ENCODE measurements at regions not wholly inside any gene's neighbourhood (a gene's known extent, or its start where the extent isn't known, plus 50 kb on each side); places are given as distances from the start of the nearest gene placed in this dataset.
"Not testable (repeated sequence)": the region's sequence is repeated elsewhere in the genome, so short reads cannot be mapped to it uniquely, and the experiment has no call there.

DNA sequence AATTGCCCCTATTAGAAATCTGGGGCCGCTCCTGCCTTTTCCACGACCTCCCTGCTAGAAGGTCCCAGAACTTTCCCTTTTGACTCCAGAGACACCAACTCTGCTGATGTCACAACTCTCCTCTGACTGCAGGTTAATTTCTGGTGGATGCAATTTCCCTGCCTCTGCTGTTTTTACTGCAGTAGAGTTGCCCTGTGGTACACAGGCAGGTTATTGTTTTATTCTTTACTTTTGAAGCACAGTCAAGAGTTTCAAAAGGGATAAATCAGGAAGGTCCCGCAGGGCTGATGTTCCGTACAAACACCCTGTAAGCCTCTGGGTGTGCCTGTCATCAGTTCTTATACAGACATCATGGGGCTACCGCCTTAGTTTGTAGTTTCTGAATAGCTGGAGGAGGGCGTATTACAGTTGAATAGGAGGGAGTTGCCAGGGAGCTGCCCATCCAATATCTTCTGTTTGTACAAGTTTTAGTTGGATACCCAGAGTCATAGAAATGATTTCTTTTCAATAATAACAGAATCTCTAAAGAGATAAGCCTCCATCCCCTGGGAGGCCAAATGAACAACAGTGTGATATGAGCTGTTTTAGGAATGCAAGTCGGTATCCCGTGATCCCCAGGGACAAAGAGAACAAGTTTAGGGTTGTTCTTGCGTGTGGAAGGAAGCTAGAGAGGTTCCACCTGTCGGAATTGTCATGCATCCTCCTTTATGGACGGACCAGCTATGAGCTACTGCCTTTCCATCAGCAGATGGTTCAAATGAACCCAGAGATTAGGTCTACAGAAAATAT is 108.4 kb upstream of the COPS8 start:
- DNase-seq, result peak in 1 of 2 donors; percentile 13

DNA sequence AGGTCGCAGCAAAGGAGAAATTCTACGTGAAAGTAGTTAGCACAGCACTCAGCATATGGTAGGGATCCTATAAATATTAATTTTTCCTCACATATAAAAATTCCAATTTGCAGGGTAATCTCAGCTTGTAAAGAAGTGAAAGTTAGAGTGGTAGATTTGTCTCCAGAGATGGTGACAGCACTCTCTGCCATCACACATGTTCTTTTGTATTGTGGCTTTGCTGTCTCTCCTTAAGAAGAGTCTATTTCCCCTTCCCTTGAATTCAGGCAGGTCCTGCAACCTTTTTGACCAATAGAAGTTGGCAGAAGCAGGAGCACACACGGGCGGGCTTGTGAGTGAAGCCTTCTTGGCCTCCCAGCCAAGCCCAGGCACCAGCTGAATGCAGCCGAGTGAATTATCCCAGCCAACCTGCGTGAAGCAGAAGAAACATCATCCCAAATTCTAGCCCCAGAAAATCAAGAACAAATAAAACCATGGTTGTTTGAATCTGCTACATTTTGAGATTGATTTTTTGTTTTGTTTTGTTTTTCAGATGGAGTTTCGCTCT is 107.8 kb upstream of the COPS8 start:
- no peak for DNase-seq

DNA sequence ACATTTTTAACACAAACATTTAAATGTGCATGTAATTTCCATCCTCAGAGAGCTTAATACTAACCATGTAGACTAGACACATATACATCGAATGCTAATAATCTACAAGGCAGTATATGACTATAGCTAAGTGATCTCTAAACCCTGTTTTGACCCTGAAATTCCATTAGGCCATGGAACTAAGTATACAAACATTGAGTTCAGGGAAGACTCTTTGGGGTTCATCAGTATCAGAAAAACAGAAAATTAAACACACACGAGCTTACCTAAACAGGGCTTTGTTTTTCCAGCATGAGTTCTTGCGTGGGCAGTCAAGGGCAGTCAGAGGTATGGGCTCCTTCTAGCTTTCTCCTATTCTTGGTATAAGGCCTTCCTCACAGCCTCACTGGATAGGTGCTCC is 106.0 kb upstream of the COPS8 start:
- DNase-seq, result no peak

DNA sequence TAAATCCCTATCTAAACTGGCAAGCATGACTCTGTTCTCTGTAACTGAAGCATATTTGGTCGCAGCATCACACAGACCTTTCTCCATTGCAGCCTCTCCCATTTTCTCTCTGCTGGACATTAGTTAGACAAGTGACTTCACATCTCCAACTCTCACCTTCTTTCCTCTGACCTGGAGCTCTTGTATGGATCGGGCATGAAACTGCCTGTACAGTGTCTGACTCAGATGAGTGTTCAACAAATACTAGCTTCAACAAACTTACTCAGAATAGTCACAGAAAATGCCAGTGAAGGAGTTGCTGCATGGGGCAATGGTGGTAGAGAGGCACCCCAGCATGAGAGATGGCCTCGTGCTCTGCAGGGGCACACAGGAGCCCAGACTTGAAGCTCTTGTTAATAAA is 104.7 kb upstream of the COPS8 start:
- DNase-seq, result no peak

DNA sequence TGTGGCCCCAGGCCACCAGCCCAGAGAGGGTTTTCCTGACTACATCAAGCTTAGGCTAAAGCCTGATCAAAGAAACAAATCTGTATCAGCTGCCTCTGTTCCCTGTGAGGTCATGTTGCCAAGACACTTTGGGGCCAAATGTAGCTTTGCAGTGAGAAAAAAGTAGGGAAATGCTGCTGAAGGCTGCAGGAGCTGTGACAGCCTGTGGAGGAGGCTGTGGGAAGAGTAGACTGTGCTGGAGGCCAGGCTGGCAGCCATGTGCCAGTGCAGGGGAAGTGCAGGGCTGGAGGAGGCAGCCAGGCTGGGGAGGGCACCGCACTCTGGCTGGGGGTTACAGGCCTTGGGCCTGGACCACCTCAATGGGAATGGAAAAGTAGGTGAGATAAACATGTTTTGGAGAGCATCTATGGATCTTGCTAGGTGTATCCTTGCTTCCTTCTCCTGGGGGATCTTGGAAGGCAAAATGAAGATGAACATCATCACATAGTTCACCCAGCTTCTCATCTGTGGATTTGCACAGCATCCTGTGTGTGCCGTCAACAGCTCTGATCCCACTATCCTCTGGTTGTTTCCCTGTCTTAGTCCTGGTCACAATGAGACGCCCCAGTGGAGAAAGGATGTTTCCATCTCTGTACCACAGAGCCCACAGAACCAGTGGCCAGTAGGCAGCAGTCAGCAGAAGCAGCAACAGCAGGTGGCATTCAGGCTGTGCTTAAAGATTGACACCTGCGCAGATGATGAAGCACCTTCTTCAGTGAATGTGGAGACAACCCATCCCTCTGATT is 103.8 kb upstream of the COPS8 start:
- DNase-seq, result no peak

DNA sequence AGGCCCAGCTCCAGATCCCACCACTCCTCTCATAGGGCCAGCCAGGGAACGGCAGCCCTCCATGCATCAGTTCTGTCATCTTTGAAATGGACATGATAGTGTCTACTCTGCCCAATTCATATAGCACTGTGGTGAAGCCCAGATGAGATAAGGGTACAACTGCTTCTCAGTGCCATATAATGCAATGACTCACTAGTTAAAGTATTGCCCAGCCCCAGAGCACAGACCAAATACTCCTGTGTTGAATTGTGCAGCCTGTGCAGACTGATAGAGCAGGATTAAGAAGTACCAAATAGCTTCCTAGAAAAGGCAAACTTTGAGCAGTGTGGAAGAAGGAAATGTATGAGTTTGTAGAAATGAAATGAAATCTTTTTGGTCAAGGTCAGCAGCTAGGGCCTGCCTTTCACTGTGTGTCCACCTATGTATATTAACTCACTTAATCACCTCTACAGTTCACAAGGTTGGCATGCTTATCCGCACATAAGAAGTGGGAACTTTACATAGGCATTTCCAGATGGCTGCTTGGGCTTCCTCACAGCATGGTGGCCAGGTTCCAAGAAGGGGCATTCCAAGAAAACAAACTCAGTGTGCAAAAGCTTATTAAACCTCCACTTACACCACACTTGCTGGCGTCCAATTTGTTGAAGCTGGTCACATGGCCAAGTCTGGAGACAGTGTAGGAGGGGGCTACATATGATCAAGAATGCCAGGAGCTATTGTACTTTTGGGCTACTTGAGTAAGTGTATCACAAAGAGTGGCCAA is 102.8 kb upstream of the COPS8 start:
- DNase-seq, result no peak

DNA sequence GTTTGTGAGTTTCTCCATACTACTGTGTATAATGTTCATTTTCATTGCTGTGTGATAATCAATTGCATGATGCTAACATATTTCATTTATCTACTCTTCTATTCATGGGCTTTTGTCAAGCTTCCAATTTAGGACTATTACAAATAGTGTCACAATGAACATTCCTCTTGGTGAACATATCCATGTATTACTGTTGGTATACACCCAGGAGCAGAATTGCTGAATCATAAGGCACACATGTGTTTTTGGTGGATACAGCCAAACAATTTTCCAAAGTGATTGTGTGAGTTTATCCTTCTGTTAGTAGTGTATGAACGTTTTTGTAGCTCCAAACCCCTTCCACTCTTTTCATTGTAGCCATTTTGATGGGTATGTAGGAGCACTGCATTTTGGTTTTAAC is 101.6 kb upstream of the COPS8 start:
- DNase-seq, result no peak

DNA sequence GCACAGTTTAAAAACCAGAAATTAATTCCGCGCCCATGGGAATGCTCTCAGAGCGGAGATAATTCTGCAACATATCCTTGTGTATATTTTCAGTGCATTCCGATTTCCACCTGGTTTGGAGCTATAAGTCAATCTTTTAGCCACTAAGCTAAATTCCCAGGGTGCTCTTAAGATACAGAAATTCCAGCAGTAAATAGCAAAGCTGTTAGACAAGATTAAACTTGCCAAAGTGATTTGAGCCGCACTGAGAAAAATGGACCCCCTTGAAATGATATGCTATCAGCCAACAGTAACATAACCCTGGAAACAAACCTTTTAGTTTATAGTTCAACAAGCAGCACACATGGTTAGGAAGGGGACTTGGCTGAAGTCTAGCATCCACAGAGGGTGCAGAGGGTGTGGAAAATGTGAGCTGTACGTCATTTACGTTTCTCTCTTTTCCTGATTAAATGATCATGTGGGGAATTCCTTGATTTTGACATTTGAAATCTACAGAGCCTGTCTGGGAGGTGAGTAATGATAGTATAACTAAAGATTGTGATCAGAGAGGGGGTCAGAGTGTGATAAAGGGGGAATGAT is 99.8 kb upstream of the COPS8 start:
- no peak for DNase-seq

DNA sequence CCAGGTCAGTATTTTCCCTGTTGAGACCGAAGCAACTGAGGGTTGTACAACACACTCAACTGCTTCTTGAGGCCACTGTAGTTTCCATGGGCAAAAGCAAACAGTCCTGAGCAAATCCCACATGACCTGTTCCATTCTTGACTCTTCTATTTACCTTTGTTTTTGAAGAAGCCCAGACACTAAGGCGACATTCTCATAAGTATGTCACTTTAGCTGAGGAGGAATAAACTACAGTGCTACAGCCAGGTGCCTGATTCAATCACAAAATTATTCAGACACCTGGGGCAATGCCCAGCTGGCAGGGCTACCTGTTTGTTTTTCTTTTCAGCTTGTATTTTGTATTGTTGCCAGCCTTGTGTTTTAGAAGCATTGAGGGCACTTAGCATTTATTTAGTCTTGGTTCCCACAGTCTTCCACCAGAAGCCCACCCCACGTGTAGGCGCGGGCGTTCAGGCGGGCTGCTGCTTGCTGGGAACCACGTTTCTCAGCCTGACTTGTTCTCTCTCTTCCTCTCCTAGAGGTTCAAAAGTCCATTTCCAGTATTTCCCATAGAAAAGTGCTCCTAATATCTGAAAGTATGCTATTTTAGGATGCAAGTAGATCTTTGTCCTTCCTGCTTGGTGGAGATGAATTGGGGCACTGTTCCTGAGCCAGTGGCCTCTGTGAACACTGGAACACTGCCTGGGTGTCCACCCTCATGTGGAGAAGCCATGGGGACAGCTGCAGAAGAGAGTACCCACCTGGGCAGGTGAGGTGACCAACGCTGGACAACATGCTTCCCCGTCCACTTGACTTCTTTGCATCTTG is 99.0 kb upstream of the COPS8 start:
- no peak for DNase-seq

DNA sequence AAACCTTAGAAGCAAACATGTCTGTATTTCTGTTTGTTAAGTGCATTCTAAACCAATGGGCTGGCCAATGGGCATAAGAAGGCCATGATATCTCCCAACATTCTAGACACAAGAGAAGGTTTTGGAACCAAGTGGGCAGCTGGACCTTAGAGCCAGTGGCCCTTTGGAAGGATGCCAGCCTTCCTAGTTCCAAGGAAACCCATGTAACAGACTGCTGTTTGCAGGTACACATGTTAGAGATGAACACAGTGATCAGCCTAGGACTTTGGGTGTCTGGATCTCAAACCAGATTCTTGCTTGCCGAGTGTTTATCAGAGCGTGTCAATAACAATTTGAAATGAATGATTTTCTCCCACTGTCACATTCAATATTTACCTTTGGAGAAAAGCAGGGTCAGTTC is 97.5 kb upstream of the COPS8 start:
- DNase-seq, result no peak

DNA sequence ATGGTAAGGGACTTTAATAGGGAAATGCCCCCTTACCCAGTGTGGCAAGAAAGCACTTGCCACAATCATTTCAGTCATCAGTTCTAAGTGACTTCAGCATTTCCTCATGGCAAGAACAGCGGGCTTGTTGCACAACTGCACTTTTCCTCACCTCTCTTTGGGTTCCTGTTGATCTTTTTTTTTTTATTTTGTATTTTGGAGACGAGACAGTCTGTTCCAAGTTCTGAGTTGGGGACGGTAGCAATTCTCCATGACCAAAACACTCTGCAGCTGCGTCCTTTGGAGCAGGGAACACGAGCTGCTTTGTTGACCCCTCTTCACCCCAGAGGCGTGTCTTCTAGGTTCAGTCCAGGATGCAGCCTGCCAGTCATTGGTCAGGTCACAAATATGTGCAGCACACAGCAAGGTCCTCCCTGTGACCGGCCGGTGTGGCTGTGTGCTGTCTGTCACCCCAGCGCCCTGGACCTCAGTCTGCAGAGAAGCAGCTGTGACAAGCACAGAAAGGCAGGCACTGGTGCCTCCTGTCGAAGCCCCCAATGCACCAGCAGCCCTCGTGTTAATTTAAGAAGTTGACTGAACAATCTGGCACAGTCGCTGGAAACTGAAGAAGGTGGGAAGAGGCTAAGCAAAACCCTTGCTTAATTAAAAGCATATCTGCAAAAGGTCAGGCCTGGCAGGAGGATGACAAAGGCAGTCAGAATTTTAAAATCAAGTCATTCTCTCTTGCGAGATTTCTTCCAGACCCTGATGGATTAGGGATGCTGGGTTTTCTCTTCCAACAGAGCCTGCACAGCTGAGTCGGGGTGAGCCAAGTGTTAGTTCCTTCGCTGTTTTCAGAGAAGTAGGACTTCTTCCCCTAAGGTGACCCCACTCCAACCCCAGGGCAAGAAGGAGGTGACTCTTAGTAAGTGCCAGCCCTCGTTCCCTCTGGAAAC is 96.7 kb upstream of the COPS8 start:
- peak; percentile 80 to 91 for DNase-seq

DNA sequence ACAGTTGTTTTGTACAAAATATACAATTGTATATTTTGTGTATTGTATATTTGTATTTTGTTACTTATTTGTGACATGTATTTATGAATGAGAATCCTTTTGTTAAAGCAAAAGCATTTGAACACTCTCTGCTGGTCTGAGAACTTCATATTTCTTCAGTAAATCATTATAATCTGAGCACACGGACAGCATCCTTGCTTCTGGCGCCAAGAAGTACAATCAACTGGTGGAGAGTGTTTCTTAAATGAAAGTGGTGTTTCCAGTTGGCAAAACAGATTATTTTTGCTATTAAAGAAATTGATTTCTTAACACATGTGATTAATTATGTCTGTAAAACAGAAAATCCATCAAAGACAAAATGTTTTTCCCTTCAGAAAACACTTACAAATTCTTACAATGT is 95.1 kb upstream of the COPS8 start:
- no peak for DNase-seq

DNA sequence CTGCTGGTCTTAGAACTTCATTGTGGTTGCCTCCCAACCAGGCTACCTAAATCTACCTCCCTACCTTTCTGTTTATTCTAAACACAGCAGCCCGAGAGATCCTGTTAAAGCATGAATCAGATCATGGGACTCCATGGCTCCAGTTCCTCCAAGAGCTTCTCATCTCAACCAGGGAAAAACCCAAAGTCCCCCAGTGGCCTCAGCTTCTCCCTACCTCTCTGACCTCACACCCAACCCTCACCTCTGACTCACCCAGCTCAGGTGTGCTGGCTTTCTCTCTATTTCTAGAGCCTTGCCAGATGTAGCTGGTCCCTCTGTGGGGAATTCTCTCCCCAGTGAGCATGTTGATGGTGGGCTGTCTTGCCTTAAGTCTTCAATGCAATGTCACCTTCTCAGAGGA is 93.8 kb upstream of the COPS8 start:
- no peak for DNase-seq

DNA sequence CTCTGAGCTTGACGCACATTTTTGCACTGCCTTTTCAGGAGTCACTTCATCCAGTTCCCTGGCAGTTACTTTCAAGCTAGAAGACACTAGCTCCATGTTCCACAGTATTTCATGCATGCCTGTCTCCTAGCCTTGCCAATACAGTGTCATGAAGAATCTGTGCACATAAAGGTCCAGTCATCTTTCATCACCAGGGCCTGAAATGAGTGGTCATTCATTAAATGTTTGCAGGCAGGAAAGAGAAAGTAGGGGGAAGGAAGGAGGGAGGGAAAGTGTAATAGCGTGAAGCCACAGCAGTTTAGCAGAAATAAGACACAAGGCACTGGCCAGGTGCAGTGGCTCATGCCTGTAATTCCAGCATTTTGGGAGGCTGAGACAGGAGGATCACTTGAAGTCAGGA is 92.4 kb upstream of the COPS8 start:
- no peak for DNase-seq

DNA sequence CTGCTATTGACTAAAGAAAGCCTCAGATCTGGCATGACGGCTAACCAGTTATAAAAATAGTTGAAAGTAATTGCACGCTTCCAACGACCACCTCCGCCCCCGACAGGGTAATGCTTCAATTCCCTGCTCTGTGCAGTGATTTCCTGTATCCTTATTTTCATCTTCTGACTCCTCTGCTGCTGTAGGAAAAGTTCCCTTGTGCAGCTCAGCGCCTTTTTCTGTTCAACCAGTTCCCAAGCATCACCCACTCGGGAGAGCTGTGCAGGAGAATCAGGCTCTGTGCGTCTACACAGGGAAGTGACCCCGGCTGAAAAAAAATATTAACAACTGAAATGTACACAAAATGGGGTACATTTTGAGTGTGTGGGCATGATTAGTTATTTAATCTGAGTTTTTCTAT is 91.3 kb upstream of the COPS8 start:
- no peak for DNase-seq

DNA sequence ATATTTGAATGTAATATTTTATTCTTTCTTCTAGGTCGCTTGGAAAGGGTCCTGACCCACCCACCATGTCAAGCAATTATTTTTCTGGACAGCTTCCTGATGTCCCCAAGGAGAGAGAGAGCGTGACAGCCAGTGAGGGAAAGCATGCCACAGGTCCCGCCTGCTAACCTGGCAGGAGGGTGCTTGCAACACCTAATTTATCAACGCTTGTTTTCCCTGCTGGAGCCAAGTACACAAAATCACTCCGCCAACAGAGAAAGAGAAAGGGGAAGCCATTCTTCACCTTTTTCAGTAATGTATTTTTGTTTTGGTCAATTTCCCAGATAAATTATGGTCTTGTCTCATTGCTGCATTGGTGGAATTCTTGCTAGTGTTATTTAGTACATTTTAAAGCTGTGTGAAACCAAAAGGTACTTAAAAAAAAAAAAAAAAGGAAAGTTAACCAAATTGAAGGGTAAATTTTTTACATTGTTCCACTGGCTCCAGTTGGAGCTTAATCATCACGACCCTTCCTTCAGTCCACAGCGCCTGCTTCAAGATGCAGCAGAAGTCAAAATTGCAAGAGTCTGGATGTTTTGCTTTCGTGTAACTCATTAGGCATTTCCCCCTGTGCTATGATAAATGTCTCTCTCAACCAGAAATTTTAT is 88.5 kb upstream of the COPS8 start:
- no peak for DNase-seq

DNA sequence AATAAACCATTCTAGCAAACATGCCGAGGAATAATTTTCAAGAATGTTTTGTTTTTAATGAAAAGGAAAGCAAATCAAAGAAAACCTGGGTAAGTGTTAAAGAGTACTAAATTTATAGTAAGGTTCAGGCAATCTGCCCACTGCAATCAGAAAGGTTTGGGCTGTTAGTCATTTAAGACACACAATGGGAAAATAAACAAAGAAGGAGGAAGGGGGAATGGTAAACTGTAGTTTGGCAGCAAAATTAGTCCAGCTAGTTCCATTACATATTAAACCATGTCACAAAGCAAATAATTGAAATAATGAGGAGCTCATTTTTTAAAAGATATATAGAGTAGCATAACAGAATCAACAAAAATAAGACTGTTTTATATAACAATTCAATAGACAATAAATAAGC is 87.5 kb upstream of the COPS8 start:
- DNase-seq, result no peak

DNA sequence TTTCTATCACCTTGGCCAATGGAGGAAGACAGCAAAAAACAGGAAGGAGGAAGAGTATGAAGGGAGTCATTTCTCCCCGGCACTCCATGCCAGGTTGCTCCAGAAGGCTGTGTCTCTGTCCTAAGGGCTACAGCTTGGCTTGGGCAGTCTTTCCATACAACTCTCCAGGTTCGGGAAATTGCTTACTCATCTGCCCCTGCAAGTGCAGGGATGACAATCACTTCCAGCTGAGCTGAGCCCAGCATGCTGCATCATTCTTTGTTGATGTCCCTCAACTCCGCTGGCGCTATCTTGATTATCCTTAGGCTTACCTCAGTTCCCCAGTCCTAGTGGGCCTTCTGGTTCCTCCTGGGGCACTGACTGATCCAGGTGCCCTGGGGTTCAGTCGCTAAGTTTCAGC is 86.9 kb upstream of the COPS8 start:
- no peak for DNase-seq

DNA sequence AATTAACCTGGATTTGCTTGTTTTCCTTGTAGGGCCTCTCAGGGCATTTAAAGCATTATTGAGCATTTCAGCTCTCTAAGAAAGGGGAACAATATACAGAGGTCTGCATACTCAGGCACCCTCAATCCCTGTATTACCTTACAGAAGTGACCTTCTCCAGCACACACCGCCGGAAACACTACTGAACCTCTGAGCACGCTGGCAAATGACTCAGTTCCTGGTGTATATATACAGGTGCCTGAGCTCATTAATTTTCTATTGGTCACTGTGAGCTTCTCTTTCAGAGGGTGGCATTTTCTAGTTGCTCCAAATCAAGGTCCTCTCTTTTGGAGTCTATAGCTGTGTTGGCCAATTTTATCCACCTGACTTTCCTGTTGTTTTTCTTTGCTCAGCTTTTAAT is 85.2 kb upstream of the COPS8 start:
- DNase-seq, result no peak

DNA sequence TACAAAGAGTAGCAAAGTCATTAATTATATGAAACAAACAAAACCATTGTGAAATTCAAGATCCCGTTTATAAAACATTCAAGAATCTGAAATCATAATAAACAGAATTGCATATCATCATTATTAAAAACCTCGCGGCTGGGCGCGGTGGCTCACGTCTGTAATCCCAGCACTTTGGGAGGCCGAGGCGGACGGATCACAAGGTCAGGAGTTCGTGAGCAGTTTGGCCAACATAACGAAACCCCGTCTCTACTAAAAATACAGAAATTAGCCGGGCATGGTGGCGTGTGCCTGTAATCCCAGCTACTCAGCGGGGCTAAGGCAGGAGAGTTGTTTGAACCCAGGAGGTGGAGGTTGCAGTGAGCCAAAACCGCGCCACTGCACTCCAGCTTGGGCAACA is 80.3 kb upstream of the COPS8 start:
- not testable (repeated sequence) for DNase-seq

Measured in inflammatory macrophage (primary cell).